SK-N-DZ (cell line): ENCODE measurements at regions not wholly inside any gene's neighbourhood (a gene's known extent, or its start where the extent isn't known, plus 50 kb on each side); places are given as distances from the start of the nearest gene placed in this dataset.
"Not testable (repeated sequence)": the region's sequence is repeated elsewhere in the genome, so short reads cannot be mapped to it uniquely, and the experiment has no call there.

ENCODE experiments used
- DNase-seq: peaks from one replicate; pipeline ENCODE4 v3.0.0-alpha.2; 2015; ENCODE audit warnings: low spot score

DNA sequence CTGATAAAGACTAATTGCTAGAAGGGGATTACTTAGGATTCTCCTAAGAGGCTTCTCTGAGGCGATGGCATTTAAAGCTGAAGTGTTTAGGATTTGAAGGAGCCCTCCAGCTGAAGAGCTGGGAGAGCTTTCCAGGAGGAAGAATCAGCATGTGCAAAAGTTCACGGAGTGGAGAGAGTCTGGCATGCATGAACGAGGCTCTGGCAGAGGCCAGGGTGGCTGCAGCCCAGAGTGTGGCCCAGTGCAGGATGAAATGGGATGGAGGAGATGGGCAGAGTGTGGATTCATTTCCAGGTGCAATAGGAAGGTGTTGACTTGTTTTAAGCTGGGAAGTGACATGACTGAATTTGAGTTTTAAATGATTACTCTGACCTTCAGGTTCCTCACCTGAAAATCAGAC lies 249.0 kb upstream of the CCL2 start:
- no peak for DNase-seq

DNA sequence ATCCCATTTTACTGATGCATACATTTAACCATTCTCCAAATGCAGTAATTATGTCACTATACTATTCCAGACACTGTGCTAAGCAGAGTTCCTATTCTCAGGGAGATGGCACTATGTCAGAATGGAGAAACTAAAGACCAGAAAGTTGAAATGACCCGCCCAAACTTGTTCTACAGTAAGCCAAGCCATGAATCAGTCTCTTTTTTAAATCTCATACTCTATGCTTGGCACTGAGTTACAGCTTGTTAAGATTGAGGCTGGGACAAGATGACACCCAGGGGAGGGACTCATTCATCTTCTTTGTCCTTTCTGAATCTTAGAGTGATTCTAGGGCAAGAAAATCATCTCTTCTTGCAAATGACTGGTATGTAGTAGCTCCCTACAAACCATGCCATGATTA lies 247.0 kb upstream of the CCL2 start:
- no peak for DNase-seq

DNA sequence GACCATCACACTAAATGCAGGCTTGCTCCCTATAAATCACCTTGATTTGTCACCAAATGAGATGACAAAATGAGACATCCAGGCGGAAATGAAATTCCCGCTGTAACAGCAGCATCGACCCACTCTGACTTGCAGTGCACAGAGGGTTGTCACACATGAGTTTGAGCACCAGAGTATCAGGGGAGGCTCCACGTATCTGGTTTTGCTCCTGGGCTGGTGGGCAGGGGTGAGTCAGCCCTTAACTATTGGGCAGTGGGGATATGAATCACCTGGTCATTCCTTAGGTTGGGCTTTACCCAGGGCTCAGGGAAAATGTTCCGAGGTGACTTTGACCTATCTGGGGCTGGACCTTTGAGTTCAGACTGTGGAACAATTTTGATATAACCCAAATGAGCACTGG lies 245.2 kb upstream of the CCL2 start:
- DNase-seq = no peak

DNA sequence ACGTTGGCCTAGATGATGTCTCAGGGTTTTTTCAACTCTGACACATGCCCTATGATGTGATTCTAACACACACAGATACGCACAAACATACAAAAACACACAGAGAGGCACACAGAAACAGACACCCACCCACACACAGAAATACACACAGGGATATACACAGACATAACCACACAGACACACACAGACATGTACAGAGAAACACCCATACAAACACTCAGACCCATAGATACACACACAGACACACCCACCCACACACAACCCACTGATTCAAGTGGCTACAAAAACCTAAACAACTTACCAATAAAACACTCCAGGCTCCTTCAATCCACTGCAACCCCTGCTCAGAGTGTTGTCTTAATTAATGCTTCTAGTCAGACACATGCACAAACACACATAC lies 244.6 kb upstream of the CCL2 start:
- no peak for DNase-seq

DNA sequence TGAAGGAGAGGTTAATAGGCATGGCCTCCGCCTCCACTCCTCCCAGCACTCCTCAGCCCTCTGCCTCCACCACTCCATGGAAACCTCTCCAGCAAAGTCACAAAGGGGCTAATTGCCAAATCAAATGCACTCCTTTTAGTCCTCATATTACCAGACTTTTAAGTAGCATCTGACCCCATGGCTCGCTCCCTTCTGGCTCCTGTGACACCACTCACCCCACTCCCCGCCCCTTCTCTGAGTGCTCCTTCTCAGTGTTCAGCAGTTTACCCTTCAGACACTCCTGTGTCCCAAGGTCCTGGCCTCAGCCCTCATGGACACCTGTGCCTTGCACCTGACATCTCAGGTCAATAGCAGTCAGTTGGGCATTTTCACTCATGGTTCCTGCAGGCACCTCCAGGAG lies 243.5 kb upstream of the CCL2 start:
- no peak for DNase-seq

DNA sequence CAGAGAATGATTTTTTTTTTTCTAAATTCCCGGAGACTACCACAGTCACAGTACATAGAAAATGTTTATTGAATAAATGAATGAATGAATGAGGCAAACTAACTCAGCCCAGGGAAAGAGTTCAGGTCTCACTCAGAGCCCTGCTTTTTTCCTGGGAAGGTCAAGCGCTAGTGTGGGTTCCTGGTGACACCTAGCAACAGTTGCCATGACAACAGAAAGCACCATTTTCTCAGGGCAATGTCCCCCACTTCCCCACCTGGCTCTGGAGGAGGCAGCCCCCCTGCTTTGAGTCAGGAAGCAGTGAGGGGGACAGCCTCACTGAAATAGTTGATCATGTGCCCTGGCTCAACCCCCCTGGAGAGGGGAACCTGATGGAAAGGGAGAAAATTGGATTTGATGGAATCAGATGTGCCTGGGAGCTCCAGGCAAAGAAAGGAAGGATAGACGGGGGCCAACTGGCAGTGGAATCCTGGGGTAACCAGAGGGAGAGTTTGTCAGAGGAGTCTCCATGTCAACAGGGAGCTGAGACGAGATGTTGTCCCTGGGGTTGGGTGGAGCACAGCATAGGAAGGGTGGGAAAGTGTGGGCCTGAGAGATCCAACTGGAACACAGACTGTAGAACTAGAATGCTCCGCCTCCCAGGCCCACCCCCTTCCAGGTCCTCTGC lies 242.2 kb upstream of the CCL2 start:
- peak; percentile 56 for DNase-seq

DNA sequence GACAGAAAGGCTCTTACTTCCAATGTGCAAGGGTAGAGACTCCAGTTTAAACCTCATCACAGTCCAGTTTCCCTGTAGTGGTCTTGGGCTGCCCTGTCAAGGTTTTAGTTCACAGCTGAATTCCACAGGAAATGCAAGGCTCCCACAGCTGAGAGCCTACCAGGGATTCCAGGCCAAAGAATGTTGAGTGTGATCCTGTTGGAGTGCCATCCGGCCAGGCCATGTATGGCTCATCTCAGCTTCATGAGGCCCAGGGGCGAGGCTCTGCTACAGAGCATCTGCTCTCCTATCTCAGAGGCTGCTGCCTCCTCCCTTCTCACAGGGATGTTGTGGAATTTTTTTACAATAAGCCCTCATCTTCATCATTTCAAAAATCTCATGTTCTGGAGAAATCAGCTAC lies 239.8 kb upstream of the CCL2 start:
- DNase-seq = no peak

DNA sequence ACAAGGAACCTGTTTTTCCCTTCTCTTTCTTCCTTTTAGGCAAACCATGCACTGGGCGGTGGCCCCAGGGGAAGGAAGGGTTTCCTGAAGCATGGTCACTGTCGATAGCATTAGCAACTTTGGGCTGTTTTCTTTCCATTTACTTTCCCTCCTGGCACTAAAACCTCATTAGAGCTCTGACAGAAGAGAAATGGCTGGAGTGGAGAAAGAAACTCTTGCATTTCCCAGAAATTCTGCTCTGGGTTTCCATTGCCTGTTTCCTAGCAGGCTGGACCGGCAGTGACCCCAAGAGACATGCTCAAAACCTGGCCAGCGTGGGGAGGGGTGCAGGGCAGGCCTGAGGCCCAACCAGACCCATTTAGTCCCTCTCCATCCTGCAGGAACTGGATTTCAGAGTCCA lies 230.7 kb upstream of the CCL2 start:
- DNase-seq = no peak

DNA sequence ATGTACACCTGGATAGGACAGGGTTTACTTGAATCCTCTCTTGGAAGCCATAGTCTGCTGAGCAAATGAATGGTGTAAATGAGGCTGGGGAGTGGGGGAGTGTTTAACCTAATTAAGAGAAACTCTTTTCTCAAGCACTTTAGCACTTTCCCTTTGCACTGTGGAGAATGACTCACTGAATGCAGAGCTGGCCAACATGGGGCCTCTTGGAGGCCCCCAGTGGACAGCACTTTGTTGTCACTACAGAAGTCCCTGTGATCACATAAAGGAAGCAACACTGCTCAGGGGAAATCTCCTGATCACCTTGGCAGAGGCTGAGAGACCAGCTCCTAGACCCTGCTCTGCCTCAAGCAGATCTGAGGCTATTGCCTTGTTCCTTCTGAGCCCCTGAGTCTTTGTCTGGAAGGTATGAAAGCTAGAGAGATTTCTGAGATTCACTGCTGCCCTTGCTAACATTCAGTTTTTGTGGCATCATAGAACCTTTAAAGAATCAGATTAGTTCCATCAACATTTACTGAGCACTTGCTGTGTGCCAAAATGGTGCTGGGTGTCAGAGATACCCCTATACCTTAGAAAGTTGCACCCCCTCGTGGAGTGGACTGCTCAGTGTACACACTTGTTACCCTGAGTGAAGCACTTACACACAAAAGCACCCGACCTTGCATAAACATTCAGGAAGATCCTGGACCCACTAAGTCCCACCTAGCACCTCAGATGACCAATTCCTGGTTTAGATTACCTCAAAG lies 230.1 kb upstream of the CCL2 start:
- DNase-seq = peak; percentile 18

DNA sequence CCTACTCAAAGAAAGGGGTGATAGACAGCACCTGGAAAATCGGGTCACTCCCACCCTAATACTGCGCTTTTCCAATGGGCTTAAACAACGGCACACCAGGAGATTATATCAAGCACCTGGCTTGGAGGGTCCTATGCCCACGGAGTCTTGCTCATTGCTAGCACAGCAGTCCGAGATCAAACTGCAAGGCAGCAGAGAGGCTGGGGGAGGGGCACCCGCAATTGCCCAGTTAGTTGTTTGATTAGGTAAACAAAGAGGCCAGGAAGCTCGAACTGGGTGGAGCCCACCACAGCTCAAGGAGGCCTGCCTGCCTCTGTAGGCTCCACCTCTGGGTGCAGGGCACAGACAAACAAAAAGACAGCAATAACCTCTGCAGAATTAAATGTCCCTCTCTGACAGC lies 224.5 kb upstream of the CCL2 start:
- DNase-seq = not testable (repeated sequence)

DNA sequence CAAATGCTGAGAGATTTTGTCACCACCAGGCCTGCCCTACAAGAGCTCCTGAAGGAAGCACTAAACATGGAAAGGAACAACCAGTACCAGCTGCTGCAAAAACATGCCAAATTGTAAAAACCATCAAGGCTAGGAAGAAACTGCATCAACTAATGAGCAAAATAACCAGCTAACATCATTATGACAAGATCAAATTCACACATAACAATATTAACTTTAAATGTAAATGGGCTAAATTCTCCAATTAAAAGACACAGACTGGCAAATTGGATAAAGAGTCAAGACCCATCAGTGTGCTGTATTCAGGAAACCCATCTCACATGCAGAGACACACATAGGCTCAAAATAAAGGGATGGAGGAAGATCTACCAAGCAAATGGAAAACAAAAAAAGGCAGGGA lies 222.8 kb upstream of the CCL2 start:
- not testable (repeated sequence) for DNase-seq

DNA sequence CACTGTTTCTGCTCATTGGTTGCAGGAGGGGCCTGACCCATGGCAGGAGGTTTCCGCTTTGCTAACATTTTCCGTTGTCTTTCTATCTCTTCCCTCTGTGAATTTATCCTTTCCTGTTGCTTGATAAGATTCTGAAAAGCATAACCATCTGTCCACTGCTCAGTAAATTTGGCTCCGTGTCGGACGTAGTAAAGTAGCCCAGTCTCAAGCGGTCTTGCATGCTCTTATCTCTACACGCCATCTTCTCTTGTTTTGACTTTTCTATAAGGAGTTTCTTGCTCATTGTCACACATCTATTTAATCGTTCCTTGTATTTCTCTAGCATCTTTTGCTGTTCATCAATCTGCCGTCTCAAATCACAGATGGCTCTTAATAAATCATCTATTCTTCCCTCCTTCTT lies 216.3 kb upstream of the CCL2 start:
- DNase-seq = peak; percentile 50

DNA sequence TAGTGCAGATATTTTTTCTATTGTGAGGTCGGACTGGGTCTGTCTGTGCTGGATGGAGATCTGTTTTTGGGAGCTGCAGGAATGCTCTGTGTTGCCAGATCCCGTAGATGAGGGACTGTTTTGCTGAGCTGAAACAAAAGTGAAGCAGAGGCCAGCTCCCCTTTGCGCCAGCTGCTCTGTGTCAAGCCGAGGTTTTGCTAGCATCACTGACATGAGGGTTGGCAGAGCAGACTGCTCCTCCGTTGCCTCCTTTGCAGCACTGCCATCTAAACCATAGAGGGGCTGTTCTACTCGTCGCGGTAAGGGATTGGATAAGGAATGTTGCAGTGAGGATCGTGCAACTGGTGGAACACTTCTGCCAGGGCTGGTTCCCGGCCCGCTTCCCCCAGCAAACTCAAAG lies 215.9 kb upstream of the CCL2 start:
- peak; percentile 68 for DNase-seq

DNA sequence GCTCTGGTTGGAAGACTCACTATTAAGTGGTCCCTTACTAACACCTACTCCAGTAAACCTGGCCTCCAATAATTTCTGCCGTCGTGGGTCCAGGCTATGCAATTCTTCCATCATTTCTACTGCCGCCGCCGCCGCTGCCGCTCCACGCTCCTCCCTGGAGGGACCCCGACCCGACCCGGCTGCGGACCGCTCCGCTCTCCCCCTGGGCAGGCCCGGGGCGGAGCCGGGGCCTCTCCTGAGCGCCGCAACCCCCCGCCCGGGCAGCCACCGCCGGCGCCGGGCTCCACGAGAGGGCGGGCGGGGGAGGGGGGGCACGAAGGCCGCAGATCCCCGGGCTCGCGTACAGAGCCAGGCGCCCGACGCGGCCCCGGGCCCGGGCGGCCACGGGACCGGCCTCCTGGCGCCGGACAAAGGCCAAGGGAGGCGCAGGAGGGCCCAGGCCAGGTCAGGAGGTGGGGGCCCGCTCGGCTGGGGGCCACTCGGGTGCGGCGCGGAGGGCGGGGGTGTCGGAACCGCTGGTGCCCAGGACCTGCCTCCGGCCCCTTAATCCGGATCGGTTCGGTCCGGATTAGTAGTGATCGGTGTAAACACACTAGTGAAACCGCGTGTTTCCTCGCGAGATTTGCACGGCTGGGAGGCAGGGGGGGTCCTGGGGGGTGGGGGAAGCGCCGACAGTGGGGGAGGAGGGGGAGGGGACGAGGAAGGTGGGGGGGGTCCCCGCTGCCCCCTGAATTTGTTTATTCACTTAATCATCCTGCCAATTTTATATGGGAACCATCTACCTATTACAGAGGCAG lies 215.1 kb upstream of the CCL2 start:
- not testable (repeated sequence) for DNase-seq

DNA sequence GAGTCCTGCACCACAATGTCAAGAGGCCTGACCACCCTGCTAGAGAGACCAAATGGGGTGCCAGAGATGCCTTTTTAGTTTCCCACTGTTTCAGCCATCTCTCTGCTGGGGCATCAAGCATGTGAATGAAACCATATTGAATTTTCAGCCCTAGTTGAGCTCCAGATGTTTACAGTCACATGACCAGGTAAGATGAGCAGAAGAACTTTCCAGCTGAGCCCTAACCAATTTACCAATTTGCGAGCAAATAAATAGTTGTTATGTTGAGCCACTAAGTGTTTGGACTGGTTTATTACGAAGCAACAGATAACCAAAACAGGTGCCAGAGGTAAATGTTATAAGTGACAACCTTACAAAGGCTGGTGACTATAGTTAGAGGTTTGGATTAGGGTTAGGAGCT lies 209.1 kb upstream of the CCL2 start:
- DNase-seq = no peak

DNA sequence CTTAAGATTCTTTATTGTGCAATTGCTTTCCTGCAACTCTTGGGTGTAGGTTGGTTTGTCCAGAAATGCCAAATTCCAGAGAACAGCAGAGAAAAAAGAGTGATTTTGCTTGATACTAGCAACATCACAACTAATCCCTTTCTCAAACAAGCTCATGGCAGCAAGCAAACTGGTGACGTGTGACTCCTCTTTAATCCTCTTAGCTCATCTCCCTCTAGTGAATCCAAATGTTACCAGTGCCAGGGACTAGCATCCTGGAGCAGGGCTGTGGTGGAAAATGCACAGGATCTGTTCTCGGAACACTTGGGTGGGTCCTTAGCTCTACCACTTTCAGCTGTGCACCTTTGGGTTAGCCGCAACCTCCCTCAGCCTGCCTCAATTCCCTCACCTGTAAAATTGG lies 204.0 kb upstream of the CCL2 start:
- no peak for DNase-seq

DNA sequence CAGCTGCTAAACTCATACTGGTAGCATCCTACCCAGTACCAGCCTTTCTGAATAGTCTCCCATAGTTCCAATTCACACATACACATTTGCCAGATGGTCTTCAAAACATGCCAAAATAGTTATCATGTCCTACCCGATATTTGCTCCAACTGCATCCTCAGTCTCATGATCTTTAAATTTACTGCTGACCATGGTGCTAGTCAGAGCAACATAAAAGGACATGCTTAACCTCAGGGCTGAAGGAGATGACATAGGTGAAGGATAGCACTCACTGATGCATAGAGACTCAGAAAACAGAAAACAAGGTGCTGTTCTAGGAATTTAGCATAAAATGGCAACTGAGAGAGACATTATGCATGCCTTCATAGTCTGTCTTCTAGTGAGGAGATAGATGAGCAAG lies 200.6 kb upstream of the CCL2 start:
- DNase-seq = no peak

DNA sequence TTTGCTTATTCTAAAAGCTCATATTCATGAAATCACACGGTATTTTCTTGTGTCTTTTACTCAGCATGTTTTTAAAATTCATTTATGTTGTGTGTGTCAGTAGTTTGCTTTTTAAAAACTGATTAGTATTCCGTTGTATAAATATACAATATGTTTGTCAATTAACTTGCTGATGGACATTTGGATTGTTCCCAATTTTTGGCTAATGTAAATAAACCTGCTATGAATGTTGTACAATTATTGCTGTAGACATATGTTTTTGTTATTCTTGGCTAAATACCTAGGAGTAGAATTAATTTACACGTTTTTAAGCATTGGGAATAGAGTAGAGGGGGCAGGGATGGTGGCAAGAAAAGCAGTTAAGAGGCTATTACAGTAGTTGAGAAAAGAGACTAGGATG lies 199.5 kb upstream of the CCL2 start:
- no peak for DNase-seq

DNA sequence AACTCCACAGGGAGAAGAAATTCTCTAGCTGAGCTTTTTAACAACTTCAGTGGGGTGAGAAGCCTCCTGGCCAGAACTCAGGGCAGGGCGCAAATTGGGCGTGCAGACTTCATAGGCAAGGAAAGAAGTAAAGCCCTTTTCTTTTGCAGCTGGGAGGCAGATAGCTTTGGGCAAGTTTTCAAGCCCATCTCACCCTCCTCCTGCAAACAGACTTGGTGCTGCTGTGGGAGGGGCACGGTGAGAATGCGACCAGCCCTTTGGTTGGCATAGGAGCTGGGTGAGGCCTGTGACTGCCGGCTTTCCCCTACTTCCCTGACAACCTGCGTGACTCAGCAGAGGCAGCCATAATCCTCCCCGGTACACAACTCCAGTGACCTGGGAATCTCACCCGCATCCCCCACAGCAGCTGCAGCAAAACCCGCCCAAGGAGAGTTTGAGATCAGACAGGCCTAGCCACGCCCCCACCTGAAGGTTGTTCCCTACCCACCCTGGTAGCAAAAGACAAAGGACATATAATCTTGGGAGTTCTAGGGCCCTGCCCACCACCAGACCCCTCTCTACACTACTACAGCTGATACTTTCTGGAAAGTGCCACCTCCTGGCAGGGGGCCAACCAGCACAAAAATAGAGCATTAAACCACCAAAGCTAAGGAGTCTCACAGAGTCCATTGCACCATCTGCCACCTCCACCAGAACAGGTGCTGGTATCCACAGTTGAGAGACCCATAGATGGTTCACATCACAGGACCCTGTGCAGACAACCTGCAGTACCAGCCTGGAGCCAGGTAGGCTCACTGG lies 195.5 kb upstream of the CCL2 start:
- no peak for DNase-seq

DNA sequence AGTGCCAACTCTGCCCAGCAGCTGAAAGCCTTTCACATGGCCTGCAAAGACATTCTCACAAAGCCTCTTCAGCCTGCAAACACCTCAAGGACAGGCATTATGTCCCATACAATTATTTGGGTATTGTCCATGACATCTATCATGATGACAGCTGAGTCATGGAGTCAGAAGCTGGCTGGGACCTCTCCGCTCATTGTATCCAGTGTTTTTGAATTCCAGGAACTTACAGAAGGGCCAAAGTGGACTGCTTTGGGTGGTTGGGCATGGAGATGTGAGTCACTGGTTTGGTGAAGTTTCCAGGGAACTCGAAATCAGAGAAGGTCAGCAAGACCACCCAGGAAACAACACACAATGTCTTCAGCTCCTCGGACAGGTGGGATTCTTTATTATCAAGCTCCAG lies 188.6 kb upstream of the CCL2 start:
- DNase-seq = no peak

DNA sequence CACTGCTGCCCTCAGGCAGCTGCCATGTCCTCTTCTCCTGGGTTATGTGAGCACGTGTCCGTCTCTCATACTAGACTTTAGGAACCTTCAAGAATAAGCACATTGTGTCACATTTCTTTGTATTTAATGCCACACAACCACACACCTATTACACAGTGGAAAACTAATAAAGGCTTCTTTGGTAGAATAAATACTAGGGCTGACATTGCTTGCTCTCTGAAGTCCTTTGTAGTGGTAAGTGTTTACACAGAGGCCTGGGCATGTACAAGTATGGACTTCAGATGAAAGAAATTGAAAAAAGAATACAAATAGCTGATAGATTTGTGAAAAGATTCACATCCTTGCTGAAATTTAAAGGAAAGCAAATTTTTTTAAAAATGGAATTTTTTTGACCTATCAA lies 188.1 kb upstream of the CCL2 start:
- DNase-seq = no peak

DNA sequence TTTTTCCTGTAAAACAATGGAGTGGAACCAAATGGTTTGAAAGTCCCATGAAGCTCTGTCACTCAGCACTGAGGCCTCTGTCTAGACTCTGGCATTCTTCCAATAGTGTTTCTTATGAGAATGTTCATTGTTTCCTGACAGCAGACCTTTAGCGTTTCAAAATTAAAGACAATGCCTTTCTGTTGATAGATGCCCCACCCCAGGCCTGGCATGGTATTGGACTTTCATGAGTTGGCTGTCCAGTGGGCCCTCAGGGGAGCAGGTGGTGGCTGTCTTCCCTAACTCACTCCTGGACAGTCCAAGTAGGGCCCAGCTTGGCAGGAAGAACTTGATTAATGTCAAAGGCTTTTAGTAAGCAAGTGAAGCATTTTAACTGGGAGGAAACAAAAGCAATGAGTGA lies 186.5 kb upstream of the CCL2 start:
- DNase-seq = no peak
